SK-N-SH (cell line): ENCODE measurements at regions not wholly inside any gene's neighbourhood (a gene's known extent, or its start where the extent isn't known, plus 50 kb on each side); places are given as distances from the start of the nearest gene placed in this dataset.

Source experiments
- CHD2 ChIP-seq: fragments of 150-350 bp; IDR thresholded peaks from 2 replicates; pipeline ENCODE4 v1.6.1; 2018; ENCODE audit warnings: low read length; ENCODE audit not compliant: partially characterized antibody
- EP300 ChIP-seq, 2 experiments: IDR thresholded peaks; 2 replicates each; pipeline versions ENCODE4 v1.4.0 to v1.6.1; 2012; ENCODE audit warnings: borderline replicate concordance in 1 of 2, low read depth in 1 of 2, low read length in 1 of 2
- EZH2phosphoT487 ChIP-seq: fragments of 200-600 bp; sonication (generic); IDR thresholded peaks from 2 replicates; pipeline ENCODE4 v1.6.1; 2017; ENCODE audit warnings: low read depth, mixed run types, mild to moderate bottlenecking, antibody characterized with exemption, moderate library complexity, borderline replicate concordance
- FOSL2 ChIP-seq: IDR thresholded peaks from 2 replicates; pipeline ENCODE4 v1.4.0; 2012; ENCODE audit warnings: low read depth, mild to moderate bottlenecking, moderate library complexity, borderline replicate concordance
- FOXJ3 ChIP-seq: sonication (generic); formaldehyde crosslinking; IDR thresholded peaks from 2 replicates; pipeline ENCODE4 v1.5.1; 2020; ENCODE audit warnings: mild to moderate bottlenecking, missing genetic modification reagents
- GABPA ChIP-seq: IDR thresholded peaks from 2 replicates; pipeline ENCODE4 v1.4.0; 2012; ENCODE audit warnings: low read depth, mild to moderate bottlenecking
- GATA2 ChIP-seq: sonication (generic); formaldehyde crosslinking; IDR thresholded peaks from 2 replicates; pipeline ENCODE4 v1.5.0; 2020; ENCODE audit warnings: mild to moderate bottlenecking, missing genetic modification reagents
- JUND ChIP-seq: IDR thresholded peaks from 2 replicates; pipeline ENCODE4 v1.4.0; 2012
- MEF2A ChIP-seq: IDR thresholded peaks from 2 replicates; pipeline ENCODE4 v1.4.0; 2012; ENCODE audit warnings: low read depth, borderline replicate concordance
- RAD21 ChIP-seq: IDR thresholded peaks from 2 replicates; pipeline ENCODE4 v1.6.1; 2012; ENCODE audit warnings: mild to moderate bottlenecking, low read length
- RXRA ChIP-seq: IDR thresholded peaks from 2 replicates; pipeline ENCODE4 v1.4.0; 2012; ENCODE audit warnings: low read depth, mild to moderate bottlenecking, borderline replicate concordance
- SIN3A ChIP-seq: IDR thresholded peaks from 2 replicates; pipeline ENCODE4 v1.6.1; 2012; ENCODE audit warnings: low read depth, mild to moderate bottlenecking, low read length, moderate library complexity, borderline replicate concordance
- TCF12 ChIP-seq: IDR thresholded peaks from 2 replicates; pipeline ENCODE4 v1.4.0; 2012
- TEAD4 ChIP-seq: IDR thresholded peaks from 2 replicates; pipeline ENCODE4 v1.4.0; 2012; ENCODE audit warnings: mild to moderate bottlenecking, borderline replicate concordance; ENCODE audit not compliant: insufficient read depth
- YY1 ChIP-seq: IDR thresholded peaks from 2 replicates; pipeline ENCODE4 v1.4.0; 2012; ENCODE audit warnings: low read depth, mild to moderate bottlenecking
- ZBTB33 ChIP-seq: IDR thresholded peaks from 2 replicates; pipeline ENCODE4 v1.4.0; 2012; ENCODE audit warnings: low read depth, borderline replicate concordance
- TF ChIP-seq, protein P1 (sequence below): IDR thresholded peaks from 2 replicates; pipeline ENCODE4 v1.6.1; 2012; ENCODE audit warnings: mild to moderate bottlenecking, low read depth, low read length, moderate library complexity
- TF ChIP-seq, protein P2 (sequence below): fragments of 150-350 bp; IDR thresholded peaks from 2 replicates; pipeline ENCODE4 v1.6.1; 2016; ENCODE audit warnings: mild to moderate bottlenecking, low read depth, low read length
- TF ChIP-seq, protein P3 (sequence below): fragments of 200-600 bp; sonication (generic); IDR thresholded peaks from 2 replicates; pipeline ENCODE4 v1.6.1; 2017; ENCODE audit warnings: antibody characterized with exemption, mild to moderate bottlenecking, moderate library complexity
- TF ChIP-seq, protein P4 (sequence below): IDR thresholded peaks from 2 replicates; pipeline ENCODE4; 2012

GRCh38 chr16:64365448-64365931 is 756.4 kb downstream of the CDH11 start (continued):
- TF ChIP-seq ZBTB33 (no peak), RAD21 (no peak), GATA2 (no peak), MEF2A (no peak), GABPA (no peak), RXRA (no peak), JUND (peak; percentile 37), YY1 (no peak), TCF12 (peak; percentile 78), EZH2phosphoT487 (no peak), TEAD4 (peak; percentile 33; the same call in 1 of the 2 replicates), FOXJ3 (no peak), CHD2 (no peak), SIN3A (no peak), FOSL2 (peak; percentile 42; the same call in 1 of the 2 replicates), EP300 (IDR thresholded peaks at IDR 0.05; ENCODE audit: borderline replicate concordance in 1 of 2, low read depth in 1 of 2, low read length in 1 of 2) (peak in 1 of 2 experiments; percentile 42; a peak in 2 of 4 replicates)
- TF ChIP-seq, protein P1, sequence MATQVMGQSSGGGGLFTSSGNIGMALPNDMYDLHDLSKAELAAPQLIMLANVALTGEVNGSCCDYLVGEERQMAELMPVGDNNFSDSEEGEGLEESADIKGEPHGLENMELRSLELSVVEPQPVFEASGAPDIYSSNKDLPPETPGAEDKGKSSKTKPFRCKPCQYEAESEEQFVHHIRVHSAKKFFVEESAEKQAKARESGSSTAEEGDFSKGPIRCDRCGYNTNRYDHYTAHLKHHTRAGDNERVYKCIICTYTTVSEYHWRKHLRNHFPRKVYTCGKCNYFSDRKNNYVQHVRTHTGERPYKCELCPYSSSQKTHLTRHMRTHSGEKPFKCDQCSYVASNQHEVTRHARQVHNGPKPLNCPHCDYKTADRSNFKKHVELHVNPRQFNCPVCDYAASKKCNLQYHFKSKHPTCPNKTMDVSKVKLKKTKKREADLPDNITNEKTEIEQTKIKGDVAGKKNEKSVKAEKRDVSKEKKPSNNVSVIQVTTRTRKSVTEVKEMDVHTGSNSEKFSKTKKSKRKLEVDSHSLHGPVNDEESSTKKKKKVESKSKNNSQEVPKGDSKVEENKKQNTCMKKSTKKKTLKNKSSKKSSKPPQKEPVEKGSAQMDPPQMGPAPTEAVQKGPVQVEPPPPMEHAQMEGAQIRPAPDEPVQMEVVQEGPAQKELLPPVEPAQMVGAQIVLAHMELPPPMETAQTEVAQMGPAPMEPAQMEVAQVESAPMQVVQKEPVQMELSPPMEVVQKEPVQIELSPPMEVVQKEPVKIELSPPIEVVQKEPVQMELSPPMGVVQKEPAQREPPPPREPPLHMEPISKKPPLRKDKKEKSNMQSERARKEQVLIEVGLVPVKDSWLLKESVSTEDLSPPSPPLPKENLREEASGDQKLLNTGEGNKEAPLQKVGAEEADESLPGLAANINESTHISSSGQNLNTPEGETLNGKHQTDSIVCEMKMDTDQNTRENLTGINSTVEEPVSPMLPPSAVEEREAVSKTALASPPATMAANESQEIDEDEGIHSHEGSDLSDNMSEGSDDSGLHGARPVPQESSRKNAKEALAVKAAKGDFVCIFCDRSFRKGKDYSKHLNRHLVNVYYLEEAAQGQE = no peak
- TF ChIP-seq, protein P2, sequence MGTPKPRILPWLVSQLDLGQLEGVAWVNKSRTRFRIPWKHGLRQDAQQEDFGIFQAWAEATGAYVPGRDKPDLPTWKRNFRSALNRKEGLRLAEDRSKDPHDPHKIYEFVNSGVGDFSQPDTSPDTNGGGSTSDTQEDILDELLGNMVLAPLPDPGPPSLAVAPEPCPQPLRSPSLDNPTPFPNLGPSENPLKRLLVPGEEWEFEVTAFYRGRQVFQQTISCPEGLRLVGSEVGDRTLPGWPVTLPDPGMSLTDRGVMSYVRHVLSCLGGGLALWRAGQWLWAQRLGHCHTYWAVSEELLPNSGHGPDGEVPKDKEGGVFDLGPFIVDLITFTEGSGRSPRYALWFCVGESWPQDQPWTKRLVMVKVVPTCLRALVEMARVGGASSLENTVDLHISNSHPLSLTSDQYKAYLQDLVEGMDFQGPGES = no peak
- TF ChIP-seq, protein P3, sequence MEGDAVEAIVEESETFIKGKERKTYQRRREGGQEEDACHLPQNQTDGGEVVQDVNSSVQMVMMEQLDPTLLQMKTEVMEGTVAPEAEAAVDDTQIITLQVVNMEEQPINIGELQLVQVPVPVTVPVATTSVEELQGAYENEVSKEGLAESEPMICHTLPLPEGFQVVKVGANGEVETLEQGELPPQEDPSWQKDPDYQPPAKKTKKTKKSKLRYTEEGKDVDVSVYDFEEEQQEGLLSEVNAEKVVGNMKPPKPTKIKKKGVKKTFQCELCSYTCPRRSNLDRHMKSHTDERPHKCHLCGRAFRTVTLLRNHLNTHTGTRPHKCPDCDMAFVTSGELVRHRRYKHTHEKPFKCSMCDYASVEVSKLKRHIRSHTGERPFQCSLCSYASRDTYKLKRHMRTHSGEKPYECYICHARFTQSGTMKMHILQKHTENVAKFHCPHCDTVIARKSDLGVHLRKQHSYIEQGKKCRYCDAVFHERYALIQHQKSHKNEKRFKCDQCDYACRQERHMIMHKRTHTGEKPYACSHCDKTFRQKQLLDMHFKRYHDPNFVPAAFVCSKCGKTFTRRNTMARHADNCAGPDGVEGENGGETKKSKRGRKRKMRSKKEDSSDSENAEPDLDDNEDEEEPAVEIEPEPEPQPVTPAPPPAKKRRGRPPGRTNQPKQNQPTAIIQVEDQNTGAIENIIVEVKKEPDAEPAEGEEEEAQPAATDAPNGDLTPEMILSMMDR = no peak
- TF ChIP-seq, protein P4, sequence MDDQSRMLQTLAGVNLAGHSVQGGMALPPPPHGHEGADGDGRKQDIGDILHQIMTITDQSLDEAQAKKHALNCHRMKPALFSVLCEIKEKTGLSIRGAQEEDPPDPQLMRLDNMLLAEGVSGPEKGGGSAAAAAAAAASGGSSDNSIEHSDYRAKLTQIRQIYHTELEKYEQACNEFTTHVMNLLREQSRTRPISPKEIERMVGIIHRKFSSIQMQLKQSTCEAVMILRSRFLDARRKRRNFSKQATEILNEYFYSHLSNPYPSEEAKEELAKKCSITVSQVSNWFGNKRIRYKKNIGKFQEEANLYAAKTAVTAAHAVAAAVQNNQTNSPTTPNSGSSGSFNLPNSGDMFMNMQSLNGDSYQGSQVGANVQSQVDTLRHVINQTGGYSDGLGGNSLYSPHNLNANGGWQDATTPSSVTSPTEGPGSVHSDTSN = peak; percentile 78
